PC-3 (cell line): ENCODE measurements at regions not wholly inside any gene's neighbourhood (a gene's known extent, or its start where the extent isn't known, plus 50 kb on each side); places are given as distances from the start of the nearest gene placed in this dataset.

Source experiments
- EZH2 ChIP-seq: fragments of 300-600 bp; sonication (generic); IDR thresholded peaks from one replicate; pipeline ENCODE4 v1.6.1; 2017; ENCODE audit warnings: antibody characterized with exemption, mild to moderate bottlenecking, low read length; ENCODE audit not compliant: unreplicated experiment
- TF ChIP-seq, protein P1 (sequence below): fragments of 300-600 bp; sonication (generic); conservative IDR thresholded peaks from 2 replicates; pipeline ENCODE4 v1.5.1; 2017; ENCODE audit warnings: antibody characterized with exemption, low read depth, mild to moderate bottlenecking, low read length

DNA sequence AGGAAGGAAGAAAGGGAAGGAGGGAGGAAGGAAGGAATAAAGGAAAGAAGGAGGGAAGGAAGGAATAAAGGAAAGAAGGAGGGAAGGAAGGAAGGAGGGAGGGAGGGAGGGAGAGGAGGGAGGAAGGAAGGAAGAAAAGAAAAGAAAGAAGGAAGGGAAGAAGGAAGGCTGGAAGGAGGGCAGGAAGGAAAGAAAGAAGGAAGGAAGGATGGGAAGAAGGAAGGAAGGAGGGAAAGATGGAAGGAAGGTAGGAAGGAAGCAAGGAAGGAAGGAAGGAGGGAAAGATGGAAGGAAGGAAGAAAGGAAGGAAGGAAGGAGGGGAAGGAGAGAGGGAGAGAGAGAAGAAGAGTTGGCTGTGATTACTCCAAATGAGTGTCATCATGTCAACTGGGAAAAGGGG lies 190.6 kb downstream of the ACKR3 start:
- TF ChIP-seq, protein P1, sequence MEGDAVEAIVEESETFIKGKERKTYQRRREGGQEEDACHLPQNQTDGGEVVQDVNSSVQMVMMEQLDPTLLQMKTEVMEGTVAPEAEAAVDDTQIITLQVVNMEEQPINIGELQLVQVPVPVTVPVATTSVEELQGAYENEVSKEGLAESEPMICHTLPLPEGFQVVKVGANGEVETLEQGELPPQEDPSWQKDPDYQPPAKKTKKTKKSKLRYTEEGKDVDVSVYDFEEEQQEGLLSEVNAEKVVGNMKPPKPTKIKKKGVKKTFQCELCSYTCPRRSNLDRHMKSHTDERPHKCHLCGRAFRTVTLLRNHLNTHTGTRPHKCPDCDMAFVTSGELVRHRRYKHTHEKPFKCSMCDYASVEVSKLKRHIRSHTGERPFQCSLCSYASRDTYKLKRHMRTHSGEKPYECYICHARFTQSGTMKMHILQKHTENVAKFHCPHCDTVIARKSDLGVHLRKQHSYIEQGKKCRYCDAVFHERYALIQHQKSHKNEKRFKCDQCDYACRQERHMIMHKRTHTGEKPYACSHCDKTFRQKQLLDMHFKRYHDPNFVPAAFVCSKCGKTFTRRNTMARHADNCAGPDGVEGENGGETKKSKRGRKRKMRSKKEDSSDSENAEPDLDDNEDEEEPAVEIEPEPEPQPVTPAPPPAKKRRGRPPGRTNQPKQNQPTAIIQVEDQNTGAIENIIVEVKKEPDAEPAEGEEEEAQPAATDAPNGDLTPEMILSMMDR: no peak
- TF ChIP-seq EZH2: no peak
